ENCODE measurements at regions not wholly inside any gene's neighbourhood (a gene's known extent, or its start where the extent isn't known, plus 50 kb on each side); places are given as distances from the start of the nearest gene placed in this dataset.
"Not testable (repeated sequence)": the region's sequence is repeated elsewhere in the genome, so short reads cannot be mapped to it uniquely, and the experiment has no call there.

- Histone ChIP-seq H3K9me3 (ENCODE audit: control insufficient read depth, insufficient read depth, low read length) (no peaks in the 10 kb centered on the region), H3K4me1 (ENCODE audit: insufficient read depth, low read length) (no peaks in the 10 kb centered on the region), H3K9ac (ENCODE audit: low read depth, low read length) (no peak overlapping the region), H3K36me3 (ENCODE audit: insufficient read depth, low read length) (no peaks in the 10 kb centered on the region; the same call in 1 of the 2 replicates)
These were observed 334.4 kb downstream of the GADD45G start for GRCh38 chr9:89939181-89939580.

DNA sequence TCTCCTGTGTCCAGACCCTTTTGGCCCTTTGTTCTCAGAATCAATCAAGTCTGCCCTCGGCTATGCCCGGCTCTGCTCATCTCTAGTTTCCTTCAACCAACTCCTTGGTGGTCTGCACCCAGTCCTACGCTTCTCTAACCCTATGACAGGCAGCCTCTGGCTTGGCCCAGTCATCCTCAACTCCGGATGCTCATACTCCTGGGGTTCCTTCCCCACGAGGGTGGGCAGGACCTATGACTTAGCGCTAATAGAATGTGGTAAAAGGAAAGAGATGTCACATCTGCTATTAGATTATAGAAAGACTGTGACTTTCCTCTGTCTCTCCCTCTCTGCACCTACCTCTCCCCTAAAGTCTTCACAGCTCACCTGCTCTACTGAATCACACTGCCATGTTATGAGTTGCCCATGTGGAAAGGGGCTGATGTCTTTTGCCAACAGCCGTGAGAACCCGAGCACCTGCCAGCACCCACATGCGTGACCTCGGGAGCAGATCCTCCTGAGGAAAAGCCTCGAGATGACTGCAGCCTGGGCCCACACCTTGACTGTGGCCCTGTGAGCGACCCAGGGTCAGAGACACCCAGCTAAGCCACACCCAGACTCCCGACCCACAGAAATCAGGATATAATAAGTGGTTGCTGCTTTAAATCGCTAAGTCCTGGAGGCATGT lies 334.9 kb downstream of the GADD45G start:
- Histone ChIP-seq H3K9me3 (ENCODE audit: control insufficient read depth, insufficient read depth, low read length) (no peaks in the 10 kb centered on the region), H3K4me1 (ENCODE audit: insufficient read depth, low read length) (no peaks in the 10 kb centered on the region), H3K36me3 (ENCODE audit: insufficient read depth, low read length) (no peaks in the 10 kb centered on the region; the same call in 1 of the 2 replicates), H3K9ac (ENCODE audit: low read depth, low read length) (no peak overlapping the region)

DNA sequence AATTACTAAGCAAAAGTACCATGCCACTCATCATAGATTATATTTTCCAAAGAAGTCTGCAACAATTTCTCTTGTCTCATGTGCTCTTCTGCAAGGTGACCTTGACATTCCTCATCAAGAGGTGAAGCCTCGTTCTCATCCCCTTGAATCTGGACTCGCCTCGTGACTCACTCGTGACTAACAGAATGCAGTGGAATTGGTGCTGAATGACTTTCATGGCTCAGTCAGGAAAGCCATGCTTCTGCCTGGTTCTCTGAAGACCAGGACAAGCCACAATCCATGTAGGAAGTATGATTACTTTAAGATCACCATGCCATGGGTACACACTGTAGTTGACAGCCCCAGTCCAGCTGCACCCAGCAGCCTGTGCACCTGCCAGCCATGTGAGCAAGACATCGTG lies 335.8 kb downstream of the GADD45G start:
- Histone ChIP-seq H3K9me3 (ENCODE audit: control insufficient read depth, insufficient read depth, low read length) (no peaks in the 10 kb centered on the region), H3K4me1 (ENCODE audit: insufficient read depth, low read length) (no peaks in the 10 kb centered on the region), H3K9ac (ENCODE audit: low read depth, low read length) (no peak overlapping the region), H3K36me3 (ENCODE audit: insufficient read depth, low read length) (no peaks in the 10 kb centered on the region; the same call in 1 of the 2 replicates)

DNA sequence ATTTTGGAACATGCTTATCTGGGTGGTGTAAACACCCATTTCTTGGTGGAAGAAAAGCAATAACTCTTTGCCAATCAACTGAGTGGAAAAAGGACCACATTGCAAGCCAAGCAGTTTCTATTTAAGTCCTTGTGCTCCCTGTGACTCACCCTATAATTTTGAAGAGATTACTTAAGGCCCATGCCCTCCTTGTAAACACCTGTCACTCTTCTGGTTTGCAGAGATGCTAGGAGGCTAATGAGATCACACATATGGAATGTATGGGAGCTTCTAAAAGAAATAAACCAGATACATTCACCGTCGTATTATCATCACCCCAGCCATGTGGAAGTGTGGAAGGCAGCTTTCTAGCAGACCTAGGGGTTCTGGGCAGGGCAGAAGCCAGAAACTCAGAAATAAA lies 337.1 kb downstream of the GADD45G start:
- no peak overlapping the region for H3K9ac ChIP-seq (ENCODE audit: low read depth, low read length)
- no peaks in the 10 kb centered on the region for H3K9me3 ChIP-seq (ENCODE audit: control insufficient read depth, insufficient read depth, low read length)
- no peaks in the 10 kb centered on the region for H3K4me1 ChIP-seq (ENCODE audit: insufficient read depth, low read length)
- H3K36me3 ChIP-seq (ENCODE audit: insufficient read depth, low read length): no peaks in the 10 kb centered on the region; the same call in 1 of the 2 replicates

DNA sequence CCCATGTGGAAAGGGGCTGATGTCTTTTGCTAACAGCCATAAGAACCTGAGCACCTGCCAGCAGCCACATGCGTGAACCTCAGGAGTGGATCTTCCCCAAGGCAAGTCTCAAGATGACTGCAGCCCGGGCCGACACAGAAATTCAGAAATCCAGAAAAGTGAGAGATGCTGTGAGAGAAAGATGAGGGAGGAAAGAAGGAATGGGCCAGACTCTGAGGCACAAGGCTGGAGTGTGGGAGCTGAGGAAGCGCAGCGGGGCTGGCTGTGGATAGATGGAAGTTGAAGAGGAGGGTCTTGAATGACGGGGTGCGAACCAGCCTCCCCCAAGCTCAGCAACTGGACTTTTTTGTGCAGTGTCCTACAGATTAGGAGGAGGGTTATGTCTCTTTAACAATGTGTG lies 337.8 kb downstream of the GADD45G start:
- no peak overlapping the region for H3K9ac ChIP-seq (ENCODE audit: low read depth, low read length)
- no peaks in the 10 kb centered on the region; the same call in 1 of the 2 replicates for H3K36me3 ChIP-seq (ENCODE audit: insufficient read depth, low read length)
- H3K4me1 ChIP-seq (ENCODE audit: insufficient read depth, low read length): no peaks in the 10 kb centered on the region
- no peaks in the 10 kb centered on the region for H3K9me3 ChIP-seq (ENCODE audit: control insufficient read depth, insufficient read depth, low read length)

DNA sequence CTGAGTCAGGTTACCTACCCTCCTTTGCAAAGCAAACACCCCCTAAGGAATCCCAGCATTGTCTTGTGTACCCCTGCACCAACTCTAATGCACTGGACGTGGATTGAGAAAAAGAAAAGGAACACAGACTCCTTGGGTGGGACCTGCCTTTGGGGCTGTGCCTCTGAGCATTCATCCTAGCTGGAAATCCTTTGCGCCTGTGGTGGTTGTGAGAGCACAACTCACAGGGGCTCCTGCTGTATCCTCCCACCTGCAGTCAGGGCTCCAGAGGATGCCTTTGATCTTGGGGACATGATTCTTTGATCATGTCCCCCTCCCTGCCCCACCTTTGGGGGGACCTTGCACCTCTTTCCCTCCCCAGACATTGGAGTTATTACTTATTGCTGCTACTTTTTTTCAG lies 338.5 kb downstream of the GADD45G start:
- no peak overlapping the region for H3K9ac ChIP-seq (ENCODE audit: low read depth, low read length)
- H3K9me3 ChIP-seq (ENCODE audit: control insufficient read depth, insufficient read depth, low read length): no peaks in the 10 kb centered on the region
- no peaks in the 10 kb centered on the region; the same call in 1 of the 2 replicates for H3K36me3 ChIP-seq (ENCODE audit: insufficient read depth, low read length)
- H3K4me1 ChIP-seq (ENCODE audit: insufficient read depth, low read length): no peaks in the 10 kb centered on the region

GRCh38 chr9:89943728-89944127 lies 338.9 kb downstream of the GADD45G start:
- H3K9me3 ChIP-seq (ENCODE audit: control insufficient read depth, insufficient read depth, low read length): no peaks in the 10 kb centered on the region
- H3K36me3 ChIP-seq (ENCODE audit: insufficient read depth, low read length): no peaks in the 10 kb centered on the region
- H3K9ac ChIP-seq (ENCODE audit: low read depth, low read length): no peak overlapping the region
- no peaks in the 10 kb centered on the region for H3K4me1 ChIP-seq (ENCODE audit: insufficient read depth, low read length)

GRCh38 chr9:89945133-89945532 lies 340.3 kb downstream of the GADD45G start:
- H3K9ac ChIP-seq (ENCODE audit: low read depth, low read length): no peak overlapping the region

GRCh38 chr9:89946741-89947140 lies 341.9 kb downstream of the GADD45G start:
- Histone ChIP-seq H3K36me3 (ENCODE audit: insufficient read depth, low read length) (no peaks in the 10 kb centered on the region), H3K9me3 (ENCODE audit: control insufficient read depth, insufficient read depth, low read length) (no peaks in the 10 kb centered on the region), H3K4me1 (ENCODE audit: insufficient read depth, low read length) (no peaks in the 10 kb centered on the region; the same call in 1 of the 2 replicates), H3K9ac (ENCODE audit: low read depth, low read length) (no peak overlapping the region)

More at GRCh38 chr9:89945133-89945532, 340.3 kb downstream of the GADD45G start:
- H3K9me3 ChIP-seq (ENCODE audit: control insufficient read depth, insufficient read depth, low read length): no peaks in the 10 kb centered on the region
- H3K36me3 ChIP-seq (ENCODE audit: insufficient read depth, low read length): no peaks in the 10 kb centered on the region
- no peaks in the 10 kb centered on the region; the same call in 1 of the 2 replicates for H3K4me1 ChIP-seq (ENCODE audit: insufficient read depth, low read length)

- no peak overlapping the region for H3K9ac ChIP-seq (ENCODE audit: low read depth, low read length)
- H3K36me3 ChIP-seq (ENCODE audit: insufficient read depth, low read length): no peaks in the 10 kb centered on the region
- no peaks in the 10 kb centered on the region; the same call in 1 of the 2 replicates for H3K4me1 ChIP-seq (ENCODE audit: insufficient read depth, low read length)
- no peaks in the 10 kb centered on the region for H3K9me3 ChIP-seq (ENCODE audit: control insufficient read depth, insufficient read depth, low read length)
These were observed 344.3 kb downstream of the GADD45G start for GRCh38 chr9:89949111-89949510.

GRCh38 chr9:89951675-89952074 lies 346.9 kb downstream of the GADD45G start:
- H3K9me3 ChIP-seq (ENCODE audit: control insufficient read depth, insufficient read depth, low read length): no peaks in the 10 kb centered on the region
- no peaks in the 10 kb centered on the region for H3K36me3 ChIP-seq (ENCODE audit: insufficient read depth, low read length)
- H3K9ac ChIP-seq (ENCODE audit: low read depth, low read length): no peak overlapping the region
- H3K4me1 ChIP-seq (ENCODE audit: insufficient read depth, low read length): no peaks in the 10 kb centered on the region; the same call in 1 of the 2 replicates

DNA sequence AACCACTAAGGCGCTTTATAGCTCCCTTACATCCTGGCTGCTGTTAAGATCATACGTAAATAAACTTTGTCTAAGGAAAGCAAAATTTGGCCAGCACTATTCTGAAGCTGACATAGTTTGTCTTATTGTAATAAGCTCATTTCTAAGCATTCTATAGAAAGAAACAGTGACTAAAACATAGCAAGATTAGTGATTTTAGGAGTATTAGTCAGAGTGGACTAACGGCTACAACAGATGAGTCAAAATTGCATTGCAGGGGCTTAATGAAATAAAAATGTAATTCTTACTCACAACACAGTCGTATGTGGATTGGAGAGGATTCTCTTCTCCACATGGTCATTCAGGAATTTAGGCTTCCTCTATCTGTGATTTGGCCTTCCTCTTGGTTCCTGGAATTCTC lies 347.6 kb downstream of the GADD45G start:
- Histone ChIP-seq H3K9me3 (ENCODE audit: control insufficient read depth, insufficient read depth, low read length) (no peaks in the 10 kb centered on the region), H3K36me3 (ENCODE audit: insufficient read depth, low read length) (no peaks in the 10 kb centered on the region), H3K4me1 (ENCODE audit: insufficient read depth, low read length) (no peaks in the 10 kb centered on the region; the same call in 1 of the 2 replicates), H3K9ac (ENCODE audit: low read depth, low read length) (no peak overlapping the region)

DNA sequence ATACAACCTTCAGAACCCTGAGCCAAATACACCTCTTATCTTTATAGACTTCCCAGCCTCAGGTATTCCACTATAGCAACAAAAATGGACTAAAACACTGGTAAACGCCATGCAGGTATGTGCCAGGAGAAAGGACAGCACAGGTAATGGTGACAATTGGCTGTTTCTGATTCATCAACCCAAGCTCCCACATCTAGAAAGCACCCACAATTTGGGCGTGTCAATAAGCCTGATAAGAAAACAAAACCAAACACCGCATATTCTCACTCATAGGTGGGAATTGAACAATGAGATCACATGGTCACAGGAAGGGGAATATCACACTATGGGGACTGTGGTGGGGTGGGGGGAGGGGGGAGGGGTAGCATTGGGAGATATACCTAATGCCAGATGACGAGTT lies 348.5 kb downstream of the GADD45G start:
- H3K9ac ChIP-seq (ENCODE audit: low read depth, low read length); H3K36me3 ChIP-seq (ENCODE audit: insufficient read depth, low read length); H3K9me3 ChIP-seq (ENCODE audit: control insufficient read depth, insufficient read depth, low read length); H3K4me1 ChIP-seq (ENCODE audit: insufficient read depth, low read length): not testable (repeated sequence)

GRCh38 chr9:89953824-89954615 lies 349.2 kb downstream of the GADD45G start:
- H3K4me1 ChIP-seq (ENCODE audit: insufficient read depth, low read length): no peaks in the 10 kb centered on the region; the same call in 1 of the 2 replicates
- no peak overlapping the region for H3K9ac ChIP-seq (ENCODE audit: low read depth, low read length)
- no peaks in the 10 kb centered on the region for H3K36me3 ChIP-seq (ENCODE audit: insufficient read depth, low read length)
- no peaks in the 10 kb centered on the region for H3K9me3 ChIP-seq (ENCODE audit: control insufficient read depth, insufficient read depth, low read length)

GRCh38 chr9:89955144-89955543 lies 350.3 kb downstream of the GADD45G start:
- no peaks in the 10 kb centered on the region for H3K36me3 ChIP-seq (ENCODE audit: insufficient read depth, low read length)
- no peak overlapping the region for H3K9ac ChIP-seq (ENCODE audit: low read depth, low read length)
- no peaks in the 10 kb centered on the region for H3K4me1 ChIP-seq (ENCODE audit: insufficient read depth, low read length)
- no peaks in the 10 kb centered on the region for H3K9me3 ChIP-seq (ENCODE audit: control insufficient read depth, insufficient read depth, low read length)

Data from ES-I3 (cell line).